ENCODE measurements at regions not wholly inside any gene's neighbourhood (a gene's known extent, or its start where the extent isn't known, plus 50 kb on each side); places are given as distances from the start of the nearest gene placed in this dataset.

GRCh38 chr11:23179609-23180008 is 319.3 kb upstream of the CCDC179 start:
- no peaks in the 10 kb centered on the region for H3K36me3 ChIP-seq
- no peak overlapping the region for H3K4me3 ChIP-seq
- DNase-seq = no peak
- intact Hi-C loops (cut with DNase I; ENCODE audit: low total_unique reads) = no loop called here
- TF ChIP-seq CTCF (IDR thresholded peaks at IDR 0.05) = no peak
- no peak overlapping the region for H3K27ac ChIP-seq
- H3K9me3 ChIP-seq = no peaks in the 10 kb centered on the region
- H3K4me1 ChIP-seq = no peaks in the 10 kb centered on the region
- H3K27me3 ChIP-seq = no peaks in the 10 kb centered on the region

- TF ChIP-seq CTCF (IDR thresholded peaks at IDR 0.05) = no peak
- no peak overlapping the region for H3K4me3 ChIP-seq
- intact Hi-C loops (cut with DNase I; ENCODE audit: low total_unique reads) = no loop called here
- DNase-seq = no peak
- no peaks in the 10 kb centered on the region for H3K9me3 ChIP-seq
- no peaks in the 10 kb centered on the region for H3K36me3 ChIP-seq
- no peaks in the 10 kb centered on the region for H3K4me1 ChIP-seq
- H3K27me3 ChIP-seq = no peaks in the 10 kb centered on the region
- H3K27ac ChIP-seq = no peak overlapping the region
These were observed 320.9 kb upstream of the CCDC179 start for GRCh38 chr11:23181022-23181807.

- Histone ChIP-seq H3K27ac (no peak overlapping the region), H3K4me3 (no peak overlapping the region), H3K9me3 (no peaks in the 10 kb centered on the region), H3K27me3 (no peaks in the 10 kb centered on the region), H3K4me1 (no peaks in the 10 kb centered on the region), H3K36me3 (no peaks in the 10 kb centered on the region)
- TF ChIP-seq CTCF (IDR thresholded peaks at IDR 0.05) = no peak
- intact Hi-C loops (cut with DNase I; ENCODE audit: low total_unique reads) = no loop called here
- DNase-seq = no peak
These were observed 332.0 kb upstream of the CCDC179 start for GRCh38 chr11:23192256-23192655.

GRCh38 chr11:23201936-23202522 is 341.8 kb upstream of the CCDC179 start:
- intact Hi-C loops (cut with DNase I; ENCODE audit: low total_unique reads) = no loop called here
- no peak for TF ChIP-seq CTCF (IDR thresholded peaks at IDR 0.05)
- Histone ChIP-seq H3K4me3 (no peak overlapping the region), H3K9me3 (peaks cover 0 to 5% (median 0%) of the 10 kb centered on the region in 3 donors), H3K27ac (no peak overlapping the region), H3K4me1 (no peaks in the 10 kb centered on the region), H3K36me3 (peaks cover 0 to 4% (median 0%) of the 10 kb centered on the region in 3 donors), H3K27me3 (no peaks in the 10 kb centered on the region)
- no peak for DNase-seq

- no peaks in the 10 kb centered on the region for H3K27me3 ChIP-seq
- H3K36me3 ChIP-seq = peaks cover 0 to 4% (median 0%) of the 10 kb centered on the region in 3 donors
- H3K4me3 ChIP-seq = no peak overlapping the region
- H3K27ac ChIP-seq = no peak overlapping the region
- TF ChIP-seq CTCF (IDR thresholded peaks at IDR 0.05) = no peak
- intact Hi-C loops (cut with DNase I; ENCODE audit: low total_unique reads) = no loop called here
- no peak for DNase-seq
- peaks cover 0 to 5% (median 0%) of the 10 kb centered on the region in 3 donors for H3K9me3 ChIP-seq
- no peaks in the 10 kb centered on the region for H3K4me1 ChIP-seq
These were observed 342.3 kb upstream of the CCDC179 start for GRCh38 chr11:23202611-23203010.

All from tibial artery (tissue), 4 donors.